ENCODE measurements at regions not wholly inside any gene's neighbourhood (a gene's known extent, or its start where the extent isn't known, plus 50 kb on each side); places are given as distances from the start of the nearest gene placed in this dataset.

- no peak for DNase-seq (ENCODE audit: low spot score)
- in situ Hi-C loops (cut with MboI; ENCODE audit: low pct_unique_long_range_greater_than_20kb, low sequenced_read_pairs, unreplicated experiment), result no loop called here
- no peak for TF ChIP-seq CTCF (IDR thresholded peaks at IDR 0.05; ENCODE audit: extremely low read depth, insufficient read depth, missing control alignments)
Observed at GRCh38 chr17:12423337-12423736, 242.4 kb upstream of the MYOCD start.

- TF ChIP-seq CTCF (IDR thresholded peaks at IDR 0.05; ENCODE audit: extremely low read depth, insufficient read depth, missing control alignments), result no peak
Observed at GRCh38 chr17:12429116-12429515, 236.6 kb upstream of the MYOCD start.

GRCh38 chr17:12431188-12431587, 234.5 kb upstream of the MYOCD start:
- no peak for TF ChIP-seq CTCF (IDR thresholded peaks at IDR 0.05; ENCODE audit: extremely low read depth, insufficient read depth, missing control alignments)
- in situ Hi-C loops (cut with MboI; ENCODE audit: low pct_unique_long_range_greater_than_20kb, low sequenced_read_pairs, unreplicated experiment), result loop anchor here (25.0 kb wide), 1 partner anchor 94 kb away; no protein-coding TSS in a partner anchor
- DNase-seq (ENCODE audit: low spot score), result peak; percentile 48

More at GRCh38 chr17:12429116-12429515, 236.6 kb upstream of the MYOCD start:
- in situ Hi-C loops (cut with MboI; ENCODE audit: low pct_unique_long_range_greater_than_20kb, low sequenced_read_pairs, unreplicated experiment), result loop anchor here (25.0 kb wide), 1 partner anchor 92 kb away; no protein-coding TSS in a partner anchor
- DNase-seq (ENCODE audit: low spot score), result peak; percentile 26

- in situ Hi-C loops (cut with MboI; ENCODE audit: low pct_unique_long_range_greater_than_20kb, low sequenced_read_pairs, unreplicated experiment), result loop anchor here (25.0 kb wide), 1 partner anchor 101 kb away; no protein-coding TSS in a partner anchor
- no peak for TF ChIP-seq CTCF (IDR thresholded peaks at IDR 0.05; ENCODE audit: extremely low read depth, insufficient read depth, missing control alignments)
- DNase-seq (ENCODE audit: low spot score), result no peak
Observed at GRCh38 chr17:12438212-12438611, 227.5 kb upstream of the MYOCD start.

- no peak for DNase-seq (ENCODE audit: low spot score)
- no peak for TF ChIP-seq CTCF (IDR thresholded peaks at IDR 0.05; ENCODE audit: extremely low read depth, insufficient read depth, missing control alignments)
- in situ Hi-C loops (cut with MboI; ENCODE audit: low pct_unique_long_range_greater_than_20kb, low sequenced_read_pairs, unreplicated experiment), result loop anchor here (25.0 kb wide), 1 partner anchor 102 kb away; no protein-coding TSS in a partner anchor
Observed at GRCh38 chr17:12438813-12439586, 226.7 kb upstream of the MYOCD start.

GRCh38 chr17:12445331-12445730, 220.4 kb upstream of the MYOCD start:
- in situ Hi-C loops (cut with MboI; ENCODE audit: low pct_unique_long_range_greater_than_20kb, low sequenced_read_pairs, unreplicated experiment), result loop anchor here (25.0 kb wide), 1 partner anchor 108 kb away; no protein-coding TSS in a partner anchor

More at GRCh38 chr17:12445331-12445730, 220.4 kb upstream of the MYOCD start:
- TF ChIP-seq CTCF (IDR thresholded peaks at IDR 0.05; ENCODE audit: extremely low read depth, insufficient read depth, missing control alignments), result no peak
- no peak for DNase-seq (ENCODE audit: low spot score)
